K562 (cell line): ENCODE measurements at regions not wholly inside any gene's neighbourhood (a gene's known extent, or its start where the extent isn't known, plus 50 kb on each side); places are given as distances from the start of the nearest gene placed in this dataset.

ENCODE experiments used
- ATAC-seq: fragments of 200-7000 bp; cut with Tn5 transposase; 3 replicates; pipeline ENCODE4 v1.9.1; 2020; ENCODE audit warnings: moderate library complexity
- BruUV-seq: library from RNA; stranded (reverse); fragments of 400-500 nt; replicated peaks from 2 replicates; lab custom pipeline; 2021; lab: Mats Ljungman, UMichigan
- CTCF ChIA-PET: fragments of 300-600 bp; formaldehyde crosslinking; extraction: SDS; loops from one replicate; lab custom pipeline; 2021; ENCODE audit warnings: low intra/inter-chr PET ratio; lab: Yijun Ruan, JAX
- POLR2A ChIA-PET: fragments of 300-600, 350-650 bp; sonication (Branson Sonifier 250); formaldehyde crosslinking; extraction: SDS; loops from one replicate; lab custom pipeline; 2021; ENCODE audit warnings: antibody characterized with exemption, inconsistent platforms; lab: Yijun Ruan, JAX
- DNase-seq, 4 experiments: peaks; one replicate each; pipeline versions ENCODE4 v3.0.0 to v3.0.0-alpha.2; 2011 to 2018; ENCODE audit warnings: low spot score in 3 of 4, mixed read lengths in 3 of 4; ENCODE audit errors: extremely low read depth in 1 of 4
- FAIRE-seq: peaks from 2 replicates; lab custom pipeline; 2011; peaks lifted over from hg19 to GRCh38; lab: Jason Lieb, UNC
- H2AFZ ChIP-seq: 2 replicates; pipeline ENCODE4 v1.6.0; 2011; ENCODE audit warnings: low read depth, low read length, control low read depth, inconsistent platforms
- H3K27ac ChIP-seq: fragments of 200-600 bp; 3 replicates; pipeline ENCODE4 v1.8.0; 2011; ENCODE audit warnings: low read depth, mild to moderate bottlenecking, control low read depth, inconsistent platforms, low read length, moderate library complexity, mixed read lengths; ENCODE audit errors: extremely low read depth
- H3K27me3 ChIP-seq, 2 experiments: fragments of 300-600 bp in 1 of 2; 2 replicates in 1 of 2; 3 replicates in 1 of 2; pipeline versions ENCODE4 v1.6.0 to v1.8.0; 2011; ENCODE audit warnings: inconsistent platforms in 2 of 2, low read length in 2 of 2, mild to moderate bottlenecking in 1 of 2, mixed read lengths in 1 of 2, moderate library complexity in 1 of 2; ENCODE audit not compliant: control insufficient read depth in 2 of 2, insufficient read depth in 2 of 2
- H3K36me3 ChIP-seq: fragments of 300-600 bp; 3 replicates; pipeline ENCODE4 v1.8.0; 2011; ENCODE audit warnings: mild to moderate bottlenecking, low read length, inconsistent platforms; ENCODE audit not compliant: control insufficient read depth, insufficient read depth
- H3K4me1 ChIP-seq, 2 experiments: fragments of 200-600 bp in 1 of 2; replicated peaks in 1 of 2; 2 replicates in 1 of 2; 3 replicates in 1 of 2; pipeline versions ENCODE4 v1.5.1 to v1.8.0; 2011; ENCODE audit warnings: inconsistent platforms in 2 of 2, low read length in 2 of 2, mild to moderate bottlenecking in 1 of 2, mixed read lengths in 1 of 2, moderate library complexity in 1 of 2; ENCODE audit not compliant: control insufficient read depth in 2 of 2, insufficient read depth in 2 of 2
- H3K4me2 ChIP-seq: 2 replicates; pipeline ENCODE4 v1.6.1; 2011; ENCODE audit warnings: low read length, control low read depth, inconsistent platforms, mixed read lengths; ENCODE audit not compliant: insufficient read depth
- H3K4me3 ChIP-seq: fragments of 200-600 bp; sonication (generic), shearing (Covaris generic); 2 replicates; pipeline ENCODE4 v1.5.1; 2016; ENCODE audit warnings: control low read depth, inconsistent platforms
- H3K79me2 ChIP-seq: fragments of 200-600 bp; 3 replicates; pipeline ENCODE4 v1.8.0; 2011; ENCODE audit warnings: low read length, inconsistent platforms; ENCODE audit not compliant: control insufficient read depth, insufficient read depth
- H3K9ac ChIP-seq, 2 experiments: 2 replicates each; pipeline versions ENCODE4 v1.6.0 to v1.6.1; 2011; ENCODE audit warnings: low read depth in 2 of 2, low read length in 2 of 2, control low read depth in 1 of 2, inconsistent platforms in 1 of 2, mild to moderate bottlenecking in 1 of 2, mixed read lengths in 1 of 2; ENCODE audit not compliant: insufficient read depth in 1 of 2
- H3K9me1 ChIP-seq: one replicate; pipeline ENCODE4 v1.6.0; 2011; ENCODE audit warnings: inconsistent platforms, mild to moderate bottlenecking, low read length, moderate library complexity; ENCODE audit not compliant: control insufficient read depth, insufficient read depth
- H3K9me3 ChIP-seq: replicated peaks from 2 replicates; pipeline ENCODE4 v1.5.1; 2011; ENCODE audit warnings: low read depth, low read length, inconsistent platforms; ENCODE audit not compliant: control insufficient read depth, insufficient read depth
- H4K20me1 ChIP-seq: replicated peaks from 2 replicates; pipeline ENCODE4 v1.6.1; 2011; ENCODE audit warnings: low read length, inconsistent platforms, mixed read lengths; ENCODE audit not compliant: control insufficient read depth, insufficient read depth
- ASH1L ChIP-seq: fragments of 450-650 bp; IDR thresholded peaks from 2 replicates; pipeline ENCODE4 v1.6.1; 2018; ENCODE audit warnings: borderline replicate concordance, mild to moderate bottlenecking, low read depth; ENCODE audit not compliant: partially characterized antibody
- BMI1 ChIP-seq: fragments of 150-350 bp; IDR thresholded peaks from 2 replicates; pipeline ENCODE4 v1.6.1; 2014; ENCODE audit warnings: low read length
- E2F3 ChIP-seq: fragments of 250-450 bp; sonication (Bioruptor Pico); IDR thresholded peaks from 2 replicates; pipeline ENCODE4 v1.4.0; 2020; ENCODE audit warnings: mild to moderate bottlenecking
- ETV6 ChIP-seq, 3 experiments: fragments of 150-350 bp in 1 of 3; sonication (generic) in 1 of 3; formaldehyde crosslinking in 1 of 3; IDR thresholded peaks; 2 replicates each; pipeline versions ENCODE4 v1.6.1 to v1.8.0; 2014 to 2022; ENCODE audit warnings: borderline replicate concordance in 2 of 3, low read depth in 2 of 3, antibody characterized with exemption in 1 of 3, low read length in 1 of 3, mild to moderate bottlenecking in 1 of 3, missing genetic modification reagents in 1 of 3
- EWSR1 ChIP-seq: fragments of 450-650 bp; IDR thresholded peaks from 2 replicates; pipeline ENCODE4 v1.6.1; 2018; ENCODE audit warnings: borderline replicate concordance, mild to moderate bottlenecking, low read depth, moderate library complexity; ENCODE audit not compliant: partially characterized antibody
- HNRNPLL ChIP-seq: fragments of 200-400 bp; formaldehyde crosslinking; IDR thresholded peaks from 2 replicates; pipeline ENCODE4 v1.6.1; 2017; ENCODE audit warnings: low read length, low read depth, mild to moderate bottlenecking; ENCODE audit not compliant: poor library complexity, severe bottlenecking
- MYBL2 ChIP-seq, 2 experiments: fragments of 450-650 bp in 1 of 2; sonication (generic) in 1 of 2; formaldehyde crosslinking in 1 of 2; IDR thresholded peaks; 2 replicates each; pipeline versions ENCODE4 v1.6.1 to v1.8.1; 2017 to 2022; ENCODE audit warnings: borderline replicate concordance in 1 of 2, inconsistent platforms in 1 of 2, low read depth in 1 of 2, mild to moderate bottlenecking in 1 of 2, missing genetic modification reagents in 1 of 2, moderate library complexity in 1 of 2
- NR2C2 ChIP-seq, 2 experiments: fragments of 200-800 bp in 1 of 2; sonication (Bioruptor generic) in 1 of 2; sonication (generic) in 1 of 2; formaldehyde crosslinking in 1 of 2; IDR thresholded peaks; 2 replicates each; pipeline versions ENCODE4 v1.6.1 to v1.8.0; 2016 to 2022; ENCODE audit warnings: mild to moderate bottlenecking in 1 of 2, missing compliant biosample characterization in 1 of 2, missing genetic modification characterization in 1 of 2, missing genetic modification reagents in 1 of 2
- RB1 ChIP-seq: fragments of 450-650 bp; IDR thresholded peaks from 2 replicates; pipeline ENCODE4 v1.6.1; 2017; ENCODE audit warnings: low read depth, mild to moderate bottlenecking
- RBM39 ChIP-seq: fragments of 200-400 bp; formaldehyde crosslinking; optimal IDR thresholded peaks from 2 replicates; pipeline ENCODE3; 2018; ENCODE audit warnings: low read depth, low read length
- STAT5B ChIP-seq: fragments of 250-450 bp; sonication (Bioruptor Pico); IDR thresholded peaks from 2 replicates; pipeline ENCODE4 v1.8.0; 2021; ENCODE audit warnings: mild to moderate bottlenecking, inconsistent platforms
- TCF7 ChIP-seq: sonication (generic); IDR thresholded peaks from 2 replicates; pipeline ENCODE4 v1.6.1; 2016; ENCODE audit warnings: antibody characterized with exemption, borderline replicate concordance
- ZKSCAN1 ChIP-seq: fragments of 150-350 bp; IDR thresholded peaks from 2 replicates; pipeline ENCODE4 v1.6.1; 2016; ENCODE audit warnings: low read depth, low read length
- ZNF644 ChIP-seq: fragments of 200-800 bp; sonication (Bioruptor generic); IDR thresholded peaks from 2 replicates; pipeline ENCODE4 v1.6.1; 2016; ENCODE audit warnings: low read depth, missing genetic modification characterization, missing compliant biosample characterization
- WGBS: fragments of 100-300 bp; shearing (Covaris generic); methylation state at CpG from one replicate; pipeline ENCODE4 v1.1.6; 2016; ENCODE audit warnings: low coverage, mixed read lengths; ENCODE audit not compliant: insufficient coverage; ENCODE audit errors: missing lambda C conversion rate; 5-methylcytosine and 5-hydroxymethylcytosine counted together
- in situ Hi-C: fragments of 300-500 bp; cut with MboI; formaldehyde crosslinking; loops from 4 replicates; pipeline ENCODE4 v1.15.0; 2018; ENCODE audit warnings: inconsistent platforms, mixed read lengths
- intact Hi-C: fragments of 100-400 bp; cut with micrococcal nuclease; formaldehyde crosslinking; loops from 2 replicates; pipeline ENCODE4 v1.14.2; 2022
- TF ChIP-seq, protein P1 (sequence below), 2 experiments: fragments of 200-800 bp in 1 of 2; sonication (Bioruptor generic) in 1 of 2; sonication (generic) in 1 of 2; formaldehyde crosslinking in 1 of 2; IDR thresholded peaks in 1 of 2; conservative IDR thresholded peaks in 1 of 2; 2 replicates each; pipeline versions ENCODE4 v1.5.0 to v1.6.1; 2016 to 2020; ENCODE audit warnings: missing compliant biosample characterization in 1 of 2, missing genetic modification characterization in 1 of 2, missing genetic modification reagents in 1 of 2
- TF ChIP-seq, protein P2 (sequence below): IDR thresholded peaks from 3 replicates; pipeline ENCODE4 v1.6.1; 2011; ENCODE audit warnings: borderline replicate concordance, mild to moderate bottlenecking, moderate library complexity; ENCODE audit not compliant: insufficient read length; ENCODE audit errors: extremely low read depth

DNA sequence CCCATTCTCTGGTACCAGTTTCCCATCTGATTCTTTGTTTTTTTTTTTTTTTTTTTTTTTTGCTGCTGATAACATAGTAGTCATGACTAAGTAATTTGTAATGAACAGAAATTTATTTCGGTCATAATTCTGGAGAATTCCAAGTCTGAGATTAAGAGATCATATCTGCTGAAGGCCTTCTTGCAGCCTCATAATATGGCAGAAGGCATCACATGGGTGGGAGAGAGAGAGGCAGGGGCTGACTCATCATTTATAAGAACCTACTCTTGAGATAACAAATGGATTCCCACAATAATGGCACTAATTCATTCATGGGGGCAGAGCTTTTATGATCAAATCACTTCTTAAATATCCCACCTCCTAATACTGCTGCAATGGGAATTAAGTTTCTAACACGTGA is 1034.3 kb downstream of the STIM2 start:
- WGBS: 0% methylated on average over 2 of the region's 2 CpGs
- ChIA-PET POLR2A (no interaction called here), CTCF (no interaction called here)
- Histone ChIP-seq H2AFZ (no peak overlapping the region), H3K9ac (no peak overlapping the region), H3K36me3 (no peaks in the 10 kb centered on the region), H3K9me1 (no peaks in the 10 kb centered on the region), H3K4me3 (no peak overlapping the region), H3K27me3 (no peaks in the 10 kb centered on the region), H3K9me3 (no peaks in the 10 kb centered on the region), H3K4me1 (no peaks in the 10 kb centered on the region), H3K4me2 (no peak overlapping the region), H4K20me1 (no peaks in the 10 kb centered on the region), H3K79me2 (no peaks in the 10 kb centered on the region), H3K27ac (no peak overlapping the region)
- DNase-seq (no peak), ATAC-seq (no peak), FAIRE-seq (no peak)
- no TSS peak for BruUV-seq
- intact Hi-C loops: no loop called here
- in situ Hi-C loops: no loop called here
- TF ChIP-seq, protein P1, sequence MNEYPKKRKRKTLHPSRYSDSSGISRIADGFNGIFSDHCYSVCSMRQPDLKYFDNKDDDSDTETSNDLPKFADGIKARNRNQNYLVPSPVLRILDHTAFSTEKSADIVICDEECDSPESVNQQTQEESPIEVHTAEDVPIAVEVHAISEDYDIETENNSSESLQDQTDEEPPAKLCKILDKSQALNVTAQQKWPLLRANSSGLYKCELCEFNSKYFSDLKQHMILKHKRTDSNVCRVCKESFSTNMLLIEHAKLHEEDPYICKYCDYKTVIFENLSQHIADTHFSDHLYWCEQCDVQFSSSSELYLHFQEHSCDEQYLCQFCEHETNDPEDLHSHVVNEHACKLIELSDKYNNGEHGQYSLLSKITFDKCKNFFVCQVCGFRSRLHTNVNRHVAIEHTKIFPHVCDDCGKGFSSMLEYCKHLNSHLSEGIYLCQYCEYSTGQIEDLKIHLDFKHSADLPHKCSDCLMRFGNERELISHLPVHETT (CRISPR knock-in tag; conservative IDR thresholded peaks at IDR 0.05 in 1 of 2, IDR thresholded peaks at IDR 0.05 in 1 of 2): no peak
- TF ChIP-seq HNRNPLL (no peak), RBM39 (no peak), BMI1 (no peak), TCF7 (no peak), EWSR1 (no peak), RB1 (no peak), MYBL2 (IDR thresholded peaks at IDR 0.05; ENCODE audit: low read depth) (no peak), MYBL2 (CRISPR knock-in tag; IDR thresholded peaks at IDR 0.05; ENCODE audit: borderline replicate concordance) (no peak), ETV6 (IDR thresholded peaks at IDR 0.05; ENCODE audit: borderline replicate concordance in 1 of 2, low read depth in 2 of 2, low read length in 1 of 2) (no peak), ETV6 (CRISPR knock-in tag; IDR thresholded peaks at IDR 0.05; ENCODE audit: borderline replicate concordance) (no peak), ZNF644 (no peak), ASH1L (no peak), ZKSCAN1 (no peak), NR2C2 (CRISPR knock-in tag; IDR thresholded peaks at IDR 0.05) (no peak), NR2C2 (tag; IDR thresholded peaks at IDR 0.05) (no peak), E2F3 (CRISPR knock-in tag) (no peak), STAT5B (CRISPR knock-in tag) (no peak)
- TF ChIP-seq, protein P2, sequence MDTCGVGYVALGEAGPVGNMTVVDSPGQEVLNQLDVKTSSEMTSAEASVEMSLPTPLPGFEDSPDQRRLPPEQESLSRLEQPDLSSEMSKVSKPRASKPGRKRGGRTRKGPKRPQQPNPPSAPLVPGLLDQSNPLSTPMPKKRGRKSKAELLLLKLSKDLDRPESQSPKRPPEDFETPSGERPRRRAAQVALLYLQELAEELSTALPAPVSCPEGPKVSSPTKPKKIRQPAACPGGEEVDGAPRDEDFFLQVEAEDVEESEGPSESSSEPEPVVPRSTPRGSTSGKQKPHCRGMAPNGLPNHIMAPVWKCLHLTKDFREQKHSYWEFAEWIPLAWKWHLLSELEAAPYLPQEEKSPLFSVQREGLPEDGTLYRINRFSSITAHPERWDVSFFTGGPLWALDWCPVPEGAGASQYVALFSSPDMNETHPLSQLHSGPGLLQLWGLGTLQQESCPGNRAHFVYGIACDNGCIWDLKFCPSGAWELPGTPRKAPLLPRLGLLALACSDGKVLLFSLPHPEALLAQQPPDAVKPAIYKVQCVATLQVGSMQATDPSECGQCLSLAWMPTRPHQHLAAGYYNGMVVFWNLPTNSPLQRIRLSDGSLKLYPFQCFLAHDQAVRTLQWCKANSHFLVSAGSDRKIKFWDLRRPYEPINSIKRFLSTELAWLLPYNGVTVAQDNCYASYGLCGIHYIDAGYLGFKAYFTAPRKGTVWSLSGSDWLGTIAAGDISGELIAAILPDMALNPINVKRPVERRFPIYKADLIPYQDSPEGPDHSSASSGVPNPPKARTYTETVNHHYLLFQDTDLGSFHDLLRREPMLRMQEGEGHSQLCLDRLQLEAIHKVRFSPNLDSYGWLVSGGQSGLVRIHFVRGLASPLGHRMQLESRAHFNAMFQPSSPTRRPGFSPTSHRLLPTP: no peak
